ENCODE measurements at regions not wholly inside any gene's neighbourhood (a gene's known extent, or its start where the extent isn't known, plus 50 kb on each side); places are given as distances from the start of the nearest gene placed in this dataset.

GRCh38 chr14:83777516-83777915, 1752.4 kb upstream of the FLRT2 start:
- no peak for TF ChIP-seq CTCF (conservative IDR thresholded peaks at IDR 0.05; ENCODE audit: low read depth in 2 of 2)
- TF ChIP-seq POLR2AphosphoS5 (IDR thresholded peaks at IDR 0.05; ENCODE audit: low read depth): no peak

All from GM23338 (cell line).